Ecto neural progenitor cell (in vitro differentiated cells): ENCODE measurements at regions not wholly inside any gene's neighbourhood (a gene's known extent, or its start where the extent isn't known, plus 50 kb on each side); places are given as distances from the start of the nearest gene placed in this dataset.

Experiments used
- DNase-seq: peaks from one replicate; pipeline ENCODE4 v3.0.0-alpha.2; 2018; ENCODE audit warnings: low spot score

- no peak for DNase-seq
These were observed 162.3 kb downstream of the COX7C start for GRCh38 chr5:86780018-86780417.

GRCh38 chr5:86786955-86787354 lies 169.2 kb downstream of the COX7C start:
- DNase-seq: peak; percentile 53

GRCh38 chr5:86795659-86796058 lies 177.9 kb downstream of the COX7C start:
- DNase-seq: no peak

GRCh38 chr5:86797677-86798076 lies 179.9 kb downstream of the COX7C start:
- no peak for DNase-seq

GRCh38 chr5:86806206-86806605 lies 188.5 kb downstream of the COX7C start:
- no peak for DNase-seq

- no peak for DNase-seq
These were observed 189.6 kb downstream of the COX7C start for GRCh38 chr5:86807046-86808031.

GRCh38 chr5:86814315-86814714 lies 196.6 kb downstream of the COX7C start:
- no peak for DNase-seq

GRCh38 chr5:86814907-86815306 lies 197.2 kb downstream of the COX7C start:
- no peak for DNase-seq

- no peak for DNase-seq
These were observed 206.9 kb downstream of the COX7C start for GRCh38 chr5:86824637-86825036.

GRCh38 chr5:86831128-86831527 lies 213.4 kb downstream of the COX7C start:
- DNase-seq: no peak

- no peak for DNase-seq
These were observed 216.1 kb downstream of the COX7C start for GRCh38 chr5:86833868-86834267.

- DNase-seq: no peak
These were observed 219.9 kb downstream of the COX7C start for GRCh38 chr5:86837610-86838009.

GRCh38 chr5:86838083-86838482 lies 220.3 kb downstream of the COX7C start:
- no peak for DNase-seq

GRCh38 chr5:86841000-86841644 lies 223.4 kb downstream of the COX7C start:
- DNase-seq: no peak

- DNase-seq: no peak
These were observed 240.7 kb downstream of the COX7C start for GRCh38 chr5:86858442-86858841.

GRCh38 chr5:86861512-86861911 lies 243.8 kb downstream of the COX7C start:
- DNase-seq: peak; percentile 65

- no peak for DNase-seq
These were observed 244.4 kb downstream of the COX7C start for GRCh38 chr5:86862093-86862492.

- no peak for DNase-seq
These were observed 246.3 kb downstream of the COX7C start for GRCh38 chr5:86864051-86864450.

- DNase-seq: no peak
These were observed 247.6 kb downstream of the COX7C start for GRCh38 chr5:86865256-86865785.

GRCh38 chr5:86866036-86866435 lies 248.3 kb downstream of the COX7C start:
- no peak for DNase-seq

- DNase-seq: no peak
These were observed 251.5 kb downstream of the COX7C start for GRCh38 chr5:86869268-86869667.

GRCh38 chr5:86875539-86875938 lies 257.8 kb downstream of the COX7C start:
- DNase-seq: no peak

GRCh38 chr5:86878250-86878649 lies 260.5 kb downstream of the COX7C start:
- DNase-seq: no peak
